Tibial nerve (tissue), 4 donors: ENCODE measurements at regions not wholly inside any gene's neighbourhood (a gene's known extent, or its start where the extent isn't known, plus 50 kb on each side); places are given as distances from the start of the nearest gene placed in this dataset.

ENCODE experiments used
- CTCF ChIP-seq, 5 experiments: fragments of 200-600 bp in 3 of 5; fragments of 450-650 bp in 2 of 5; sonication (generic) in 3 of 5; IDR thresholded peaks; one replicate each; pipeline ENCODE4 v1.5.1; 2016 to 2019; ENCODE audit warnings: antibody characterized with exemption in 5 of 5, mild to moderate bottlenecking in 3 of 5, moderate library complexity in 2 of 5
- EP300 ChIP-seq, 2 donors: sonication (generic); formaldehyde crosslinking; IDR thresholded peaks; one replicate each; pipeline ENCODE4 v1.6.1; 2017; ENCODE audit warnings: antibody characterized with exemption in 2 of 2, mild to moderate bottlenecking in 1 of 2

- no peak for TF ChIP-seq CTCF (IDR thresholded peaks at IDR 0.05)
- TF ChIP-seq EP300 (IDR thresholded peaks at IDR 0.05) = no peak
These were observed 182.0 kb downstream of the CHST1 start for GRCh38 chr11:45483416-45483815.
